GM12878 (cell line): ENCODE measurements at regions not wholly inside any gene's neighbourhood (a gene's known extent, or its start where the extent isn't known, plus 50 kb on each side); places are given as distances from the start of the nearest gene placed in this dataset.

Experiments used
- ATAC-seq: fragments of 200-7000 bp; cut with Tn5 transposase; 3 replicates; pipeline ENCODE4 v1.9.1; 2020; ENCODE audit warnings: mild to moderate bottlenecking, moderate library complexity
- BruUV-seq: library from RNA; stranded (reverse); fragments of 400-500 nt; replicated peaks from 2 replicates; lab custom pipeline; 2021; lab: Mats Ljungman, UMichigan
- CTCF ChIA-PET: fragments of 300-600 bp; sonication (Branson Sonifier 250); formaldehyde crosslinking; extraction: SDS; loops from one replicate; lab custom pipeline; 2021; ENCODE audit warnings: inconsistent platforms; lab: Yijun Ruan, JAX
- POLR2A ChIA-PET: fragments of 350-600 bp; formaldehyde crosslinking; extraction: SDS; loops from one replicate; lab custom pipeline; 2021; ENCODE audit warnings: inconsistent platforms; lab: Charles Lee
- RAD21 ChIA-PET: fragments of 300-600 bp; sonication (Branson Sonifier 250); formaldehyde crosslinking; loops from one replicate; lab custom pipeline; 2023; ENCODE audit warnings: antibody characterized with exemption; ENCODE audit not compliant: unreplicated experiment; lab: Charles Lee
- SMC1A ChIA-PET: fragments of 300-600 bp; sonication (Branson Sonifier 250); formaldehyde crosslinking; loops from one replicate; lab custom pipeline; 2023; ENCODE audit not compliant: unreplicated experiment, uncharacterized antibody; lab: Charles Lee
- DNase-seq: peaks from one replicate; pipeline ENCODE4 v3.0.0-alpha.2; 2011; ENCODE audit warnings: low read depth, low spot score
- FAIRE-seq: peaks from 3 replicates; lab custom pipeline; 2011; peaks lifted over from hg19 to GRCh38; lab: Jason Lieb, UNC
- H2AFZ ChIP-seq: 2 replicates; pipeline ENCODE4 v1.6.0; 2011; ENCODE audit warnings: low read depth, low read length, control low read depth; ENCODE audit not compliant: control insufficient read depth
- H3K27ac ChIP-seq: 2 replicates; pipeline ENCODE4 v1.5.1; 2011; ENCODE audit warnings: control low read depth; ENCODE audit not compliant: control insufficient read depth, insufficient read depth
- H3K27me3 ChIP-seq, 2 experiments: replicated peaks in 1 of 2; 2 replicates each; pipeline versions ENCODE4 v1.6.0 to v1.6.1; 2011; ENCODE audit warnings: low read length in 1 of 2; ENCODE audit not compliant: control insufficient read depth in 2 of 2, insufficient read depth in 2 of 2
- H3K36me3 ChIP-seq, 2 experiments: 2 replicates each; pipeline ENCODE4 v1.5.1; 2011; ENCODE audit warnings: low read length in 1 of 2; ENCODE audit not compliant: control insufficient read depth in 2 of 2, insufficient read depth in 2 of 2
- H3K4me1 ChIP-seq: 2 replicates; pipeline ENCODE4 v1.6.1; 2011; ENCODE audit warnings: mild to moderate bottlenecking, low read length, moderate library complexity, mixed read lengths; ENCODE audit not compliant: control insufficient read depth, insufficient read depth
- H3K4me2 ChIP-seq: 2 replicates; pipeline ENCODE4 v1.6.0; 2011; ENCODE audit warnings: control low read depth; ENCODE audit not compliant: control insufficient read depth, insufficient read depth
- H3K4me3 ChIP-seq: fragments of 200-600 bp; sonication (generic); 2 replicates; pipeline ENCODE4 v1.5.1; 2016
- H3K79me2 ChIP-seq: 2 replicates; pipeline ENCODE4 v1.6.0; 2011; ENCODE audit warnings: low read length; ENCODE audit not compliant: control insufficient read depth, insufficient read depth
- H3K9ac ChIP-seq: 2 replicates; pipeline ENCODE4 v1.8.0; 2011; ENCODE audit warnings: low read length, control low read depth, mixed read lengths; ENCODE audit not compliant: control insufficient read depth, insufficient read depth
- H3K9me3 ChIP-seq: replicated peaks from 3 replicates; pipeline ENCODE4 v1.5.1; 2011; ENCODE audit warnings: mild to moderate bottlenecking, low read length; ENCODE audit not compliant: control insufficient read depth, insufficient read depth
- H4K20me1 ChIP-seq: 2 replicates; pipeline ENCODE4 v1.6.0; 2011; ENCODE audit not compliant: control insufficient read depth, insufficient read depth
- BCL11A ChIP-seq: IDR thresholded peaks from 2 replicates; pipeline ENCODE4 v1.6.1; 2011; ENCODE audit warnings: low read depth, low read length
- BHLHE40 ChIP-seq, 2 experiments: fragments of 450-650 bp in 1 of 2; IDR thresholded peaks; 2 replicates each; pipeline ENCODE4 v1.6.1; 2011 to 2017; ENCODE audit warnings: low read depth in 2 of 2, borderline replicate concordance in 1 of 2, improper control_type of control experiment in 1 of 2, low read length in 1 of 2, mild to moderate bottlenecking in 1 of 2
- HCFC1 ChIP-seq: fragments of 150-350 bp; IDR thresholded peaks from 2 replicates; pipeline ENCODE4 v1.6.1; 2014; ENCODE audit warnings: low read length
- HDAC2 ChIP-seq: fragments of 200-600 bp; sonication (generic); IDR thresholded peaks from 2 replicates; pipeline ENCODE4 v1.6.1; 2017
- MXI1 ChIP-seq: fragments of 150-350 bp; IDR thresholded peaks from 2 replicates; pipeline ENCODE4 v1.6.1; 2011; ENCODE audit warnings: low read depth, mild to moderate bottlenecking, inconsistent platforms, low read length, improper control_type of control experiment
- NBN ChIP-seq: fragments of 450-650 bp; IDR thresholded peaks from 2 replicates; pipeline ENCODE4 v1.6.1; 2016
- POLR2AphosphoS2 ChIP-seq: IDR thresholded peaks from 2 replicates; pipeline ENCODE4 v1.6.1; 2011; ENCODE audit warnings: low read depth, mild to moderate bottlenecking, low read length, improper control_type of control experiment, moderate library complexity
- RB1 ChIP-seq: fragments of 450-650 bp; formaldehyde crosslinking; IDR thresholded peaks from 2 replicates; pipeline ENCODE4 v1.6.1; 2017; ENCODE audit warnings: mild to moderate bottlenecking, borderline replicate concordance
- SMC3 ChIP-seq: IDR thresholded peaks from 2 replicates; pipeline ENCODE4 v1.6.1; 2011; ENCODE audit warnings: low read length, improper control_type of control experiment, borderline replicate concordance
- SUPT20H ChIP-seq: IDR thresholded peaks from 2 replicates; pipeline ENCODE4 v1.6.1; 2011; ENCODE audit warnings: low read depth, mild to moderate bottlenecking, low read length, moderate library complexity, borderline replicate concordance; ENCODE audit not compliant: control insufficient read depth
- WGBS: methylation state at CpG from one replicate; pipeline ENCODE4 v1.1.6; 2016; ENCODE audit warnings: low lambda C conversion rate; ENCODE audit not compliant: insufficient replicate concordance, insufficient coverage; ENCODE audit errors: missing lambda C conversion rate; 5-methylcytosine and 5-hydroxymethylcytosine counted together
- in situ Hi-C: fragments of 300-500 bp; cut with MboI; formaldehyde crosslinking; loops from 9 replicates; pipeline ENCODE4 v1.14.3; 2018; ENCODE audit warnings: mixed read lengths
- intact Hi-C: fragments of 100-400 bp; cut with micrococcal nuclease; formaldehyde crosslinking; loops from one replicate; pipeline ENCODE4 v1.14.2; 2022; ENCODE audit not compliant: unreplicated experiment
- TF ChIP-seq, protein P1 (sequence below): IDR thresholded peaks from 2 replicates; pipeline ENCODE4 v1.6.1; 2011; ENCODE audit warnings: mild to moderate bottlenecking, low read depth, low read length, moderate library complexity; ENCODE audit not compliant: insufficient replicate concordance

DNA sequence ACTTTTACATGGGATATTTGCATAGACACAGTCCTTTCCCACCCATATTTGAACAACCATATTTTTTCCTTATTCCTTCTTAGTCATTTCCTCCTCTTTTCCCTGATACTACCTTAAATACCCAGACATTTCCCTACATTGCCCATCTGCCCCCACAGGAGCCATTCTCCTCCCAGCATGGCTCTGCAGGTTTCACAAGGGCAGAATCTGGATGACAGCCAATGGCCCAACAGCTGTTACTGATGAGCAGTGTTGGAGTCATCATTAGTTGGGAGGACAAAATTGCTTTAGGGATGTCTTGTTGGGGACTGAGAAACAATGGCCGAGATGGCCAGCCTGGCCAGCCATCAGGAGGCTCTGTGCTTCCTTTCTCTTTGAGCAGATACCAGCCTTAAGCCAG, 209.5 kb downstream of the KLF5 start (continued):
- no peak for TF ChIP-seq SMC3
- no peak for TF ChIP-seq RB1
- TF ChIP-seq SUPT20H = no peak

DNA sequence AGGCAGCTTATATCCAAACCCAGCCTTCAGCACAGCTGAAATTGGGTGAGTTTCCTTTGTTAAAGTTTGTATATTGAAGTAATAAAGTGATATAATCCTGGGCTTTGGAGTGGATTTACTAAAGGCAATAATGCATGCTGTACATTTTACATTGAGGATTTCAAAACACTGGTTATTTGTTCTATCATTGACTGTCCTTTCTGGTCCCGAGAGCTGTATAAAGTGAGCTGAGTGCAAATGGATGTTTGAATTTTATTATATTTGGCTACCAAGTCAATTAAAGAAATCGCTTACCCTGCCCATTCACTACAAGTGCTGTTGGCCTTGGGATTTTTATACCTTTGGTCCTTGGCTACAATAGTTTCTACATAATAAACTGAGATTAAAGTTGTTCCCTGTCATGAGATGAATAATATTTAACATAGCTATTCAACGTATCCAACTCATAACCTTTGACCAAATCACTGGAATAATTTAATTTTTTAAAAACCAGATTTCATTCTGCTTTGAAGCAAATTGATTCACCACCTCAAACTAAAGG, 207.9 kb downstream of the KLF5 start:
- BruUV-seq = no TSS peak
- Histone ChIP-seq H3K27ac (no peak overlapping the region), H3K4me2 (no peak overlapping the region), H4K20me1 (no peaks in the 10 kb centered on the region), H2AFZ (no peak overlapping the region), H3K27me3 (no peaks in the 10 kb centered on the region), H3K9me3 (no peaks in the 10 kb centered on the region; the same call in 2 of the 3 replicates), H3K79me2 (no peaks in the 10 kb centered on the region), H3K36me3 (no peaks in the 10 kb centered on the region), H3K9ac (no peak overlapping the region), H3K4me3 (no peak overlapping the region), H3K4me1 (no peaks in the 10 kb centered on the region)
- ATAC-seq (no peak), DNase-seq (no peak), FAIRE-seq (no peak)
- TF ChIP-seq POLR2AphosphoS2 (no peak), HCFC1 (no peak), MXI1 (no peak), HDAC2 (no peak), NBN (no peak), BCL11A (no peak), BHLHE40 (IDR thresholded peaks at IDR 0.05; ENCODE audit: borderline replicate concordance in 1 of 2, low read depth in 2 of 2, low read length in 1 of 2) (no peak)
- TF ChIP-seq, protein P1, sequence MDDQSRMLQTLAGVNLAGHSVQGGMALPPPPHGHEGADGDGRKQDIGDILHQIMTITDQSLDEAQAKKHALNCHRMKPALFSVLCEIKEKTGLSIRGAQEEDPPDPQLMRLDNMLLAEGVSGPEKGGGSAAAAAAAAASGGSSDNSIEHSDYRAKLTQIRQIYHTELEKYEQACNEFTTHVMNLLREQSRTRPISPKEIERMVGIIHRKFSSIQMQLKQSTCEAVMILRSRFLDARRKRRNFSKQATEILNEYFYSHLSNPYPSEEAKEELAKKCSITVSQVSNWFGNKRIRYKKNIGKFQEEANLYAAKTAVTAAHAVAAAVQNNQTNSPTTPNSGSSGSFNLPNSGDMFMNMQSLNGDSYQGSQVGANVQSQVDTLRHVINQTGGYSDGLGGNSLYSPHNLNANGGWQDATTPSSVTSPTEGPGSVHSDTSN = no peak
- WGBS = 34% methylated on average over 3 of the region's 3 CpGs
- CTCF ChIA-PET = interaction anchor here (0.6 kb wide), 1 partner anchor 327 kb away, joined by 3 read pairs; no protein-coding TSS in a partner anchor
- RAD21 ChIA-PET = no interaction called here
- SMC1A ChIA-PET = interaction anchor here (1.0 to 1.5 kb wide), 2 partner anchors 10 to 28 kb away, joined by 3 to 4 read pairs; no protein-coding TSS in a partner anchor
- intact Hi-C loops = no loop called here
- POLR2A ChIA-PET = no interaction called here
- in situ Hi-C loops = no loop called here
